ENCODE measurements at regions not wholly inside any gene's neighbourhood (a gene's known extent, or its start where the extent isn't known, plus 50 kb on each side); places are given as distances from the start of the nearest gene placed in this dataset.

GRCh38 chr1:218718206-218718605 lies 373.1 kb downstream of the TGFB2 start:
- Histone ChIP-seq H3K4me2 (ENCODE audit: low read length) (no peak overlapping the region), H3K79me2 (ENCODE audit: insufficient read depth, low read length) (no peaks in the 10 kb centered on the region), H3K9me2 (ENCODE audit: insufficient read depth) (peaks cover 7% of the 10 kb centered on the region; the same call in 1 of the 2 replicates), H3K27me3 (ENCODE audit: insufficient read depth, low read length) (no peaks in the 10 kb centered on the region), H2AFZ (ENCODE audit: low read depth, low read length, poor library complexity, severe bottlenecking) (no peak overlapping the region), H3K36me3 (ENCODE audit: control insufficient read depth in 1 of 2, insufficient read depth in 2 of 2, low read length in 2 of 2) (no peaks in the 10 kb centered on the region), H3K4me3 (replicated peaks in 1 of 2; ENCODE audit: low read depth in 1 of 2, low read length in 2 of 2) (no peak overlapping the region), H4K20me1 (ENCODE audit: insufficient read depth) (no peaks in the 10 kb centered on the region), H3K27ac (ENCODE audit: low read depth, low read length) (no peak overlapping the region), H3K9me3 (ENCODE audit: control insufficient read depth in 1 of 2, insufficient read depth in 1 of 2, low read depth in 1 of 2, low read length in 2 of 2) (no peaks in the 10 kb centered on the region), H3K4me1 (ENCODE audit: control insufficient read depth in 1 of 2, insufficient read depth in 2 of 2, low read length in 2 of 2) (no peaks in the 10 kb centered on the region), H3K9ac (ENCODE audit: low read length) (no peak overlapping the region)
- CTCF ChIA-PET = no interaction called here
- no peak for ATAC-seq
- no TSS peak for BruUV-seq (replicated peaks)
- intact Hi-C loops (cut with micrococcal nuclease) = no loop called here
- no peak for DNase-seq (ENCODE audit: low read depth, low spot score)
- POLR2A ChIA-PET = no interaction called here
- TF ChIP-seq REST (IDR thresholded peaks at IDR 0.05; ENCODE audit: low read depth) (no peak), ZNF274 (IDR thresholded peaks at IDR 0.05; ENCODE audit: low read depth, low read length) (no peak), TCF7L2 (IDR thresholded peaks at IDR 0.05; ENCODE audit: borderline replicate concordance, extremely low read depth, insufficient read depth, insufficient read length) (no peak), FOSL1 (IDR thresholded peaks at IDR 0.05; ENCODE audit: low read depth) (no peak), SIN3A (IDR thresholded peaks at IDR 0.05; ENCODE audit: low read depth) (no peak), CBX3 (IDR thresholded peaks at IDR 0.05; ENCODE audit: low read depth) (no peak)
- RAD21 ChIA-PET (ENCODE audit: low non-redundant PET in 1 of 2, low total read pairs in 2 of 2, uncharacterized antibody in 2 of 2, unreplicated experiment in 2 of 2) = no interaction called here

GRCh38 chr1:218718977-218719376 lies 373.8 kb downstream of the TGFB2 start:
- CTCF ChIA-PET = no interaction called here
- BruUV-seq (replicated peaks) = no TSS peak

More at GRCh38 chr1:218718977-218719376, 373.8 kb downstream of the TGFB2 start:
- no peak overlapping the region for H3K4me2 ChIP-seq (ENCODE audit: low read length)
- H2AFZ ChIP-seq (ENCODE audit: low read depth, low read length, poor library complexity, severe bottlenecking) = no peak overlapping the region
- H3K4me1 ChIP-seq (ENCODE audit: control insufficient read depth in 1 of 2, insufficient read depth in 2 of 2, low read length in 2 of 2) = no peaks in the 10 kb centered on the region
- no peak overlapping the region for H3K9ac ChIP-seq (ENCODE audit: low read length)
- H3K27me3 ChIP-seq (ENCODE audit: insufficient read depth, low read length) = no peaks in the 10 kb centered on the region
- no peak overlapping the region for H3K4me3 ChIP-seq (replicated peaks in 1 of 2; ENCODE audit: low read depth in 1 of 2, low read length in 2 of 2)
- intact Hi-C loops (cut with micrococcal nuclease) = no loop called here
- H3K79me2 ChIP-seq (ENCODE audit: insufficient read depth, low read length) = no peaks in the 10 kb centered on the region
- H3K36me3 ChIP-seq (ENCODE audit: control insufficient read depth in 1 of 2, insufficient read depth in 2 of 2, low read length in 2 of 2) = no peaks in the 10 kb centered on the region
- no peaks in the 10 kb centered on the region for H4K20me1 ChIP-seq (ENCODE audit: insufficient read depth)
- no peaks in the 10 kb centered on the region for H3K9me3 ChIP-seq (ENCODE audit: control insufficient read depth in 1 of 2, insufficient read depth in 1 of 2, low read depth in 1 of 2, low read length in 2 of 2)
- no peak overlapping the region for H3K27ac ChIP-seq (ENCODE audit: low read depth, low read length)
- ChIA-PET POLR2A (no interaction called here), RAD21 (ENCODE audit: low non-redundant PET in 1 of 2, low total read pairs in 2 of 2, uncharacterized antibody in 2 of 2, unreplicated experiment in 2 of 2) (no interaction called here)
- ATAC-seq = no peak
- TF ChIP-seq POLR2A (IDR thresholded peaks at IDR 0.05; ENCODE audit: borderline replicate concordance, extremely low read depth, insufficient read depth, insufficient read length) (no peak), ATF3 (IDR thresholded peaks at IDR 0.05) (no peak)
- DNase-seq (ENCODE audit: low read depth, low spot score) = no peak
- peaks cover 7% of the 10 kb centered on the region; the same call in 1 of the 2 replicates for H3K9me2 ChIP-seq (ENCODE audit: insufficient read depth)
